WTC11 (cell line): ENCODE measurements at regions not wholly inside any gene's neighbourhood (a gene's known extent, or its start where the extent isn't known, plus 50 kb on each side); places are given as distances from the start of the nearest gene placed in this dataset.
A peak's percentile ranks its signal among the peaks of the same experiment; 100 is the strongest.

Source experiments
- CBFB ChIP-seq: sonication (generic); formaldehyde crosslinking; IDR thresholded peaks from 2 replicates; pipeline ENCODE4 v1.8.1; 2022; ENCODE audit warnings: mild to moderate bottlenecking, low read depth, missing genetic modification reagents
- CREB1 ChIP-seq: sonication (generic); formaldehyde crosslinking; IDR thresholded peaks from 2 replicates; pipeline ENCODE4 v1.8.0; 2023; ENCODE audit warnings: mild to moderate bottlenecking, missing genetic modification reagents
- ESRRA ChIP-seq: sonication (generic); formaldehyde crosslinking; IDR thresholded peaks from 2 replicates; pipeline ENCODE4 v1.8.1; 2022; ENCODE audit warnings: mild to moderate bottlenecking, missing genetic modification reagents, borderline replicate concordance
- ETV6 ChIP-seq: sonication (generic); formaldehyde crosslinking; IDR thresholded peaks from 2 replicates; pipeline ENCODE4 v1.8.1; 2022; ENCODE audit warnings: mild to moderate bottlenecking, missing genetic modification reagents
- FOXK1 ChIP-seq: sonication (generic); formaldehyde crosslinking; IDR thresholded peaks from 2 replicates; pipeline ENCODE4 v1.8.0; 2022; ENCODE audit warnings: mild to moderate bottlenecking, moderate library complexity, missing genetic modification reagents
- GABPB1 ChIP-seq: sonication (generic); formaldehyde crosslinking; IDR thresholded peaks from 2 replicates; pipeline ENCODE4 v1.8.1; 2023; ENCODE audit warnings: mild to moderate bottlenecking, missing genetic modification reagents
- GRHL2 ChIP-seq: fragments of 250-450 bp; sonication (Bioruptor Pico); IDR thresholded peaks from 2 replicates; pipeline ENCODE4 v1.8.0; 2022; ENCODE audit warnings: mild to moderate bottlenecking, moderate library complexity; ENCODE audit not compliant: insufficient replicate concordance, severe bottlenecking
- JUN ChIP-seq: sonication (generic); formaldehyde crosslinking; IDR thresholded peaks from 2 replicates; pipeline ENCODE4 v1.8.0; 2023; ENCODE audit warnings: mild to moderate bottlenecking, missing genetic modification reagents
- KAT7 ChIP-seq: sonication (generic); formaldehyde crosslinking; IDR thresholded peaks from 2 replicates; pipeline ENCODE4 v1.8.1; 2023; ENCODE audit warnings: missing genetic modification reagents, mild to moderate bottlenecking, borderline replicate concordance
- NFYB ChIP-seq: sonication (generic); formaldehyde crosslinking; conservative IDR thresholded peaks from 2 replicates; pipeline ENCODE4 v1.8.0; 2022; ENCODE audit warnings: low read depth, missing genetic modification reagents
- SP1 ChIP-seq: sonication (generic); formaldehyde crosslinking; conservative IDR thresholded peaks from 2 replicates; pipeline ENCODE4 v1.8.1; 2022; ENCODE audit warnings: missing genetic modification reagents
- TEAD4 ChIP-seq: sonication (generic); formaldehyde crosslinking; IDR thresholded peaks from 2 replicates; pipeline ENCODE4 v1.8.0; 2022; ENCODE audit warnings: mild to moderate bottlenecking, missing genetic modification reagents
- TP53 ChIP-seq: sonication (generic); formaldehyde crosslinking; IDR thresholded peaks from 2 replicates; pipeline ENCODE4 v1.8.1; 2023; ENCODE audit warnings: mild to moderate bottlenecking, missing genetic modification reagents
- ZNF121 ChIP-seq: sonication (generic); formaldehyde crosslinking; IDR thresholded peaks from 2 replicates; pipeline ENCODE4 v1.8.0; 2023; ENCODE audit warnings: missing genetic modification reagents
- ZNF232 ChIP-seq: sonication (generic); formaldehyde crosslinking; IDR thresholded peaks from 2 replicates; pipeline ENCODE4 v1.8.0; 2022; ENCODE audit warnings: mild to moderate bottlenecking, missing genetic modification reagents
- ZNF671 ChIP-seq: fragments of 250-450 bp; sonication (Bioruptor Pico); IDR thresholded peaks from 2 replicates; pipeline ENCODE4 v1.8.0; 2021; ENCODE audit warnings: mild to moderate bottlenecking
- TF ChIP-seq, protein P1 (sequence below): sonication (generic); formaldehyde crosslinking; IDR thresholded peaks from 2 replicates; pipeline ENCODE4 v1.8.0; 2022; ENCODE audit warnings: mild to moderate bottlenecking, missing genetic modification reagents
- TF ChIP-seq, protein P2 (sequence below): fragments of 250-450 bp; sonication (Bioruptor Pico); IDR thresholded peaks from 2 replicates; pipeline ENCODE4 v1.8.0; 2021; ENCODE audit warnings: mild to moderate bottlenecking
- TF ChIP-seq, protein P3 (sequence below): sonication (generic); formaldehyde crosslinking; IDR thresholded peaks from 2 replicates; pipeline ENCODE4 v1.8.0; 2022; ENCODE audit warnings: missing genetic modification reagents
- TF ChIP-seq, protein P4 (sequence below): sonication (generic); formaldehyde crosslinking; IDR thresholded peaks from 2 replicates; pipeline ENCODE4 v1.8.0; 2022; ENCODE audit warnings: mild to moderate bottlenecking, missing genetic modification reagents
- TF ChIP-seq, protein P5 (sequence below): sonication (generic); formaldehyde crosslinking; IDR thresholded peaks from 2 replicates; pipeline ENCODE4 v1.8.1; 2023; ENCODE audit warnings: mild to moderate bottlenecking, missing genetic modification reagents, moderate library complexity
- TF ChIP-seq, protein P6 (sequence below): sonication (generic); formaldehyde crosslinking; IDR thresholded peaks from 2 replicates; pipeline ENCODE4 v1.8.1; 2023; ENCODE audit warnings: mild to moderate bottlenecking, missing genetic modification reagents
- TF ChIP-seq, protein P7 (sequence below): fragments of 250-450 bp; sonication (Bioruptor Pico); IDR thresholded peaks from 2 replicates; pipeline ENCODE4 v1.9.0; 2021; ENCODE audit warnings: mild to moderate bottlenecking
- TF ChIP-seq, protein P8 (sequence below): sonication (generic); formaldehyde crosslinking; IDR thresholded peaks from 2 replicates; pipeline ENCODE4 v1.8.1; 2022; ENCODE audit warnings: mild to moderate bottlenecking, moderate library complexity, missing genetic modification reagents
- TF ChIP-seq, protein P9 (sequence below): fragments of 250-450 bp; sonication (Bioruptor Pico); IDR thresholded peaks from 2 replicates; pipeline ENCODE4 v1.9.0; 2021; ENCODE audit warnings: mild to moderate bottlenecking, borderline replicate concordance

DNA sequence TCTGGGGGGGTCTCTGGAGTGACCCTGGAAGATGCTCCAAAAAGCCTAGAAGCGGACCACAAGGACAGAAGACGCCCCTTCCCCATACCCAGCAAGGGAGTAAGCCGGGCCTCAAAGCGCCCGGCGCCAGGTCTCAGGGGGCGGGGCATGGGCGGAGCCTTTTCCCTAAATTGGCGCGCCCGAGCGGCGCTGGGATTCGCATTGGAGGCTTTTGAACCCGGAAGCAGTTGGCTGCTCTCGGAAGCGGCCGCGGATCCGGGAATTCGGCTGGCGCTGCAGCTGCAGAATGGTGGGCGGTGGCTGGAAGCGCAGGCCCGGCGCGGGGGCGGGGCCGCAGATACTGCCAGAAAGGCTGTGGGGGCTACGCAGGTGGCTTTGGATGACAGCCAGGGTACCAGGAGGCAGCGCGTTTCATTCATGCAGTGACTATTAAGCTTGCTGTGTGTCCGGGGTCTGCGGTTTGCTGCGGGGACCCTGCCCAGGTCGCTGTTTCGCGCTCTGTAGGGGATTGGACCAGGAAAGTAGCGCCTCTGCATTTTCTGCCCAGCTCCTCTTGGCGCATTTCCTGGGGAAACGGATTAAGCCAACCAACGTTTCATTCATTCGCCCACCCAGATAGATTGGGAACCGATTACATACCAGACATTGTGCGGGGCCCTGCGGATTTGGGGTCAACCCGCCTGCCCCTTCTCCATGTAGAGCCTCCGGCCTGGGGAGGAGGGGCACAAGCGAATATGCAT, 83.0 kb upstream of the FREM1 start (continued):
- no peak for TF ChIP-seq JUN (CRISPR knock-in tag)
- TF ChIP-seq ZNF671, result no peak
- peak; percentile 95 for TF ChIP-seq SP1
- TF ChIP-seq, protein P1, sequence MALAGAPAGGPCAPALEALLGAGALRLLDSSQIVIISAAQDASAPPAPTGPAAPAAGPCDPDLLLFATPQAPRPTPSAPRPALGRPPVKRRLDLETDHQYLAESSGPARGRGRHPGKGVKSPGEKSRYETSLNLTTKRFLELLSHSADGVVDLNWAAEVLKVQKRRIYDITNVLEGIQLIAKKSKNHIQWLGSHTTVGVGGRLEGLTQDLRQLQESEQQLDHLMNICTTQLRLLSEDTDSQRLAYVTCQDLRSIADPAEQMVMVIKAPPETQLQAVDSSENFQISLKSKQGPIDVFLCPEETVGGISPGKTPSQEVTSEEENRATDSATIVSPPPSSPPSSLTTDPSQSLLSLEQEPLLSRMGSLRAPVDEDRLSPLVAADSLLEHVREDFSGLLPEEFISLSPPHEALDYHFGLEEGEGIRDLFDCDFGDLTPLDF (CRISPR knock-in tag), result no peak
- TF ChIP-seq GABPB1 (CRISPR knock-in tag), result peak; percentile 45; the same call in 1 of the 2 replicates
- TF ChIP-seq, protein P2, sequence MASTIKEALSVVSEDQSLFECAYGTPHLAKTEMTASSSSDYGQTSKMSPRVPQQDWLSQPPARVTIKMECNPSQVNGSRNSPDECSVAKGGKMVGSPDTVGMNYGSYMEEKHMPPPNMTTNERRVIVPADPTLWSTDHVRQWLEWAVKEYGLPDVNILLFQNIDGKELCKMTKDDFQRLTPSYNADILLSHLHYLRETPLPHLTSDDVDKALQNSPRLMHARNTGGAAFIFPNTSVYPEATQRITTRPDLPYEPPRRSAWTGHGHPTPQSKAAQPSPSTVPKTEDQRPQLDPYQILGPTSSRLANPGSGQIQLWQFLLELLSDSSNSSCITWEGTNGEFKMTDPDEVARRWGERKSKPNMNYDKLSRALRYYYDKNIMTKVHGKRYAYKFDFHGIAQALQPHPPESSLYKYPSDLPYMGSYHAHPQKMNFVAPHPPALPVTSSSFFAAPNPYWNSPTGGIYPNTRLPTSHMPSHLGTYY (CRISPR knock-in tag), result no peak
- TF ChIP-seq, protein P3, sequence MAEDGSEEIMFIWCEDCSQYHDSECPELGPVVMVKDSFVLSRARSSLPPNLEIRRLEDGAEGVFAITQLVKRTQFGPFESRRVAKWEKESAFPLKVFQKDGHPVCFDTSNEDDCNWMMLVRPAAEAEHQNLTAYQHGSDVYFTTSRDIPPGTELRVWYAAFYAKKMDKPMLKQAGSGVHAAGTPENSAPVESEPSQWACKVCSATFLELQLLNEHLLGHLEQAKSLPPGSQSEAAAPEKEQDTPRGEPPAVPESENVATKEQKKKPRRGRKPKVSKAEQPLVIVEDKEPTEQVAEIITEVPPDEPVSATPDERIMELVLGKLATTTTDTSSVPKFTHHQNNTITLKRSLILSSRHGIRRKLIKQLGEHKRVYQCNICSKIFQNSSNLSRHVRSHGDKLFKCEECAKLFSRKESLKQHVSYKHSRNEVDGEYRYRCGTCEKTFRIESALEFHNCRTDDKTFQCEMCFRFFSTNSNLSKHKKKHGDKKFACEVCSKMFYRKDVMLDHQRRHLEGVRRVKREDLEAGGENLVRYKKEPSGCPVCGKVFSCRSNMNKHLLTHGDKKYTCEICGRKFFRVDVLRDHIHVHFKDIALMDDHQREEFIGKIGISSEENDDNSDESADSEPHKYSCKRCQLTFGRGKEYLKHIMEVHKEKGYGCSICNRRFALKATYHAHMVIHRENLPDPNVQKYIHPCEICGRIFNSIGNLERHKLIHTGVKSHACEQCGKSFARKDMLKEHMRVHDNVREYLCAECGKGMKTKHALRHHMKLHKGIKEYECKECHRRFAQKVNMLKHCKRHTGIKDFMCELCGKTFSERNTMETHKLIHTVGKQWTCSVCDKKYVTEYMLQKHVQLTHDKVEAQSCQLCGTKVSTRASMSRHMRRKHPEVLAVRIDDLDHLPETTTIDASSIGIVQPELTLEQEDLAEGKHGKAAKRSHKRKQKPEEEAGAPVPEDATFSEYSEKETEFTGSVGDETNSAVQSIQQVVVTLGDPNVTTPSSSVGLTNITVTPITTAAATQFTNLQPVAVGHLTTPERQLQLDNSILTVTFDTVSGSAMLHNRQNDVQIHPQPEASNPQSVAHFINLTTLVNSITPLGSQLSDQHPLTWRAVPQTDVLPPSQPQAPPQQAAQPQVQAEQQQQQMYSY (CRISPR knock-in tag), result no peak
- peak; percentile 69; the same call in 1 of the 2 replicates for TF ChIP-seq ETV6 (CRISPR knock-in tag)
- no peak for TF ChIP-seq ZNF232
- no peak for TF ChIP-seq KAT7
- TF ChIP-seq, protein P4, sequence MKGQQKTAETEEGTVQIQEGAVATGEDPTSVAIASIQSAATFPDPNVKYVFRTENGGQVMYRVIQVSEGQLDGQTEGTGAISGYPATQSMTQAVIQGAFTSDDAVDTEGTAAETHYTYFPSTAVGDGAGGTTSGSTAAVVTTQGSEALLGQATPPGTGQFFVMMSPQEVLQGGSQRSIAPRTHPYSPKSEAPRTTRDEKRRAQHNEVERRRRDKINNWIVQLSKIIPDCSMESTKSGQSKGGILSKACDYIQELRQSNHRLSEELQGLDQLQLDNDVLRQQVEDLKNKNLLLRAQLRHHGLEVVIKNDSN (CRISPR knock-in tag), result no peak
- TF ChIP-seq NFYB (CRISPR knock-in tag), result peak; percentile 46; the same call in 1 of the 2 replicates
- TF ChIP-seq, protein P5, sequence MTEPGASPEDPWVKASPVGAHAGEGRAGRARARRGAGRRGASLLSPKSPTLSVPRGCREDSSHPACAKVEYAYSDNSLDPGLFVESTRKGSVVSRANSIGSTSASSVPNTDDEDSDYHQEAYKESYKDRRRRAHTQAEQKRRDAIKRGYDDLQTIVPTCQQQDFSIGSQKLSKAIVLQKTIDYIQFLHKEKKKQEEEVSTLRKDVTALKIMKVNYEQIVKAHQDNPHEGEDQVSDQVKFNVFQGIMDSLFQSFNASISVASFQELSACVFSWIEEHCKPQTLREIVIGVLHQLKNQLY (CRISPR knock-in tag), result no peak
- TF ChIP-seq, protein P6, sequence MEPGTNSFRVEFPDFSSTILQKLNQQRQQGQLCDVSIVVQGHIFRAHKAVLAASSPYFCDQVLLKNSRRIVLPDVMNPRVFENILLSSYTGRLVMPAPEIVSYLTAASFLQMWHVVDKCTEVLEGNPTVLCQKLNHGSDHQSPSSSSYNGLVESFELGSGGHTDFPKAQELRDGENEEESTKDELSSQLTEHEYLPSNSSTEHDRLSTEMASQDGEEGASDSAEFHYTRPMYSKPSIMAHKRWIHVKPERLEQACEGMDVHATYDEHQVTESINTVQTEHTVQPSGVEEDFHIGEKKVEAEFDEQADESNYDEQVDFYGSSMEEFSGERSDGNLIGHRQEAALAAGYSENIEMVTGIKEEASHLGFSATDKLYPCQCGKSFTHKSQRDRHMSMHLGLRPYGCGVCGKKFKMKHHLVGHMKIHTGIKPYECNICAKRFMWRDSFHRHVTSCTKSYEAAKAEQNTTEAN (CRISPR knock-in tag), result no peak
- TF ChIP-seq, protein P7, sequence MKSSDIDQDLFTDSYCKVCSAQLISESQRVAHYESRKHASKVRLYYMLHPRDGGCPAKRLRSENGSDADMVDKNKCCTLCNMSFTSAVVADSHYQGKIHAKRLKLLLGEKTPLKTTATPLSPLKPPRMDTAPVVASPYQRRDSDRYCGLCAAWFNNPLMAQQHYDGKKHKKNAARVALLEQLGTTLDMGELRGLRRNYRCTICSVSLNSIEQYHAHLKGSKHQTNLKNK (CRISPR knock-in tag), result no peak
- TF ChIP-seq CREB1 (CRISPR knock-in tag), result no peak
- no peak for TF ChIP-seq TP53 (CRISPR knock-in tag)
- TF ChIP-seq, protein P8, sequence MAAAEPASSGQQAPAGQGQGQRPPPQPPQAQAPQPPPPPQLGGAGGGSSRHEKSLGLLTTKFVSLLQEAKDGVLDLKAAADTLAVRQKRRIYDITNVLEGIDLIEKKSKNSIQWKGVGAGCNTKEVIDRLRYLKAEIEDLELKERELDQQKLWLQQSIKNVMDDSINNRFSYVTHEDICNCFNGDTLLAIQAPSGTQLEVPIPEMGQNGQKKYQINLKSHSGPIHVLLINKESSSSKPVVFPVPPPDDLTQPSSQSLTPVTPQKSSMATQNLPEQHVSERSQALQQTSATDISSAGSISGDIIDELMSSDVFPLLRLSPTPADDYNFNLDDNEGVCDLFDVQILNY (CRISPR knock-in tag), result peak; percentile 66
- TF ChIP-seq ZNF121 (CRISPR knock-in tag), result no peak
- no peak for TF ChIP-seq GRHL2 (CRISPR knock-in tag)
- no peak for TF ChIP-seq ESRRA (CRISPR knock-in tag)
- TF ChIP-seq CBFB (CRISPR knock-in tag), result no peak
- TF ChIP-seq TEAD4, result no peak
- 0 out of 2 replicates have a peak, but pooled peaks have one; percentile 36 for TF ChIP-seq FOXK1 (CRISPR knock-in tag)
- TF ChIP-seq, protein P9, sequence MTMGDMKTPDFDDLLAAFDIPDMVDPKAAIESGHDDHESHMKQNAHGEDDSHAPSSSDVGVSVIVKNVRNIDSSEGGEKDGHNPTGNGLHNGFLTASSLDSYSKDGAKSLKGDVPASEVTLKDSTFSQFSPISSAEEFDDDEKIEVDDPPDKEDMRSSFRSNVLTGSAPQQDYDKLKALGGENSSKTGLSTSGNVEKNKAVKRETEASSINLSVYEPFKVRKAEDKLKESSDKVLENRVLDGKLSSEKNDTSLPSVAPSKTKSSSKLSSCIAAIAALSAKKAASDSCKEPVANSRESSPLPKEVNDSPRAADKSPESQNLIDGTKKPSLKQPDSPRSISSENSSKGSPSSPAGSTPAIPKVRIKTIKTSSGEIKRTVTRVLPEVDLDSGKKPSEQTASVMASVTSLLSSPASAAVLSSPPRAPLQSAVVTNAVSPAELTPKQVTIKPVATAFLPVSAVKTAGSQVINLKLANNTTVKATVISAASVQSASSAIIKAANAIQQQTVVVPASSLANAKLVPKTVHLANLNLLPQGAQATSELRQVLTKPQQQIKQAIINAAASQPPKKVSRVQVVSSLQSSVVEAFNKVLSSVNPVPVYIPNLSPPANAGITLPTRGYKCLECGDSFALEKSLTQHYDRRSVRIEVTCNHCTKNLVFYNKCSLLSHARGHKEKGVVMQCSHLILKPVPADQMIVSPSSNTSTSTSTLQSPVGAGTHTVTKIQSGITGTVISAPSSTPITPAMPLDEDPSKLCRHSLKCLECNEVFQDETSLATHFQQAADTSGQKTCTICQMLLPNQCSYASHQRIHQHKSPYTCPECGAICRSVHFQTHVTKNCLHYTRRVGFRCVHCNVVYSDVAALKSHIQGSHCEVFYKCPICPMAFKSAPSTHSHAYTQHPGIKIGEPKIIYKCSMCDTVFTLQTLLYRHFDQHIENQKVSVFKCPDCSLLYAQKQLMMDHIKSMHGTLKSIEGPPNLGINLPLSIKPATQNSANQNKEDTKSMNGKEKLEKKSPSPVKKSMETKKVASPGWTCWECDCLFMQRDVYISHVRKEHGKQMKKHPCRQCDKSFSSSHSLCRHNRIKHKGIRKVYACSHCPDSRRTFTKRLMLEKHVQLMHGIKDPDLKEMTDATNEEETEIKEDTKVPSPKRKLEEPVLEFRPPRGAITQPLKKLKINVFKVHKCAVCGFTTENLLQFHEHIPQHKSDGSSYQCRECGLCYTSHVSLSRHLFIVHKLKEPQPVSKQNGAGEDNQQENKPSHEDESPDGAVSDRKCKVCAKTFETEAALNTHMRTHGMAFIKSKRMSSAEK, result no peak
